DND-41 (cell line): ENCODE measurements at regions not wholly inside any gene's neighbourhood (a gene's known extent, or its start where the extent isn't known, plus 50 kb on each side); places are given as distances from the start of the nearest gene placed in this dataset.

Experiments
- ATAC-seq: fragments of 200-7000 bp; cut with Tn5 transposase; 3 replicates; pipeline ENCODE4 v1.9.1; 2021; ENCODE audit warnings: low read depth; ENCODE audit not compliant: insufficient read depth
- DNase-seq: peaks from one replicate; pipeline ENCODE4 v3.0.0-alpha.2; 2020
- H2AFZ ChIP-seq: 2 replicates; pipeline ENCODE4 v1.6.0; 2012; ENCODE audit warnings: low read depth, low read length
- H3K27ac ChIP-seq: 2 replicates; pipeline ENCODE4 v1.5.1; 2012; ENCODE audit warnings: low read length, inconsistent platforms
- H3K27me3 ChIP-seq: fragments of 200-600 bp; sonication (generic); 2 replicates; pipeline ENCODE4 v1.6.0; 2012; ENCODE audit warnings: low read length, mild to moderate bottlenecking, inconsistent platforms; ENCODE audit not compliant: insufficient read depth, poor library complexity
- H3K36me3 ChIP-seq: 2 replicates; pipeline ENCODE4 v1.5.1; 2012; ENCODE audit warnings: low read length, inconsistent platforms; ENCODE audit not compliant: insufficient read depth
- H3K4me1 ChIP-seq: 2 replicates; pipeline ENCODE4 v1.5.1; 2012; ENCODE audit warnings: mild to moderate bottlenecking, low read length; ENCODE audit not compliant: insufficient read depth
- H3K4me2 ChIP-seq: 2 replicates; pipeline ENCODE4 v1.6.0; 2012; ENCODE audit warnings: mild to moderate bottlenecking, moderate library complexity, low read length, inconsistent platforms; ENCODE audit not compliant: insufficient read depth
- H3K4me3 ChIP-seq, 2 experiments: fragments of 200-600 bp in 1 of 2; shearing (Covaris generic) in 1 of 2; 2 replicates each; pipeline ENCODE4 v1.5.1; 2012 to 2016; ENCODE audit warnings: inconsistent platforms in 2 of 2, low read length in 2 of 2, mild to moderate bottlenecking in 2 of 2, low read depth in 1 of 2, moderate library complexity in 1 of 2
- H3K79me2 ChIP-seq: 2 replicates; pipeline ENCODE4 v1.6.0; 2012; ENCODE audit warnings: low read length, inconsistent platforms; ENCODE audit not compliant: insufficient read depth
- H3K9ac ChIP-seq: 2 replicates; pipeline ENCODE4 v1.6.0; 2012; ENCODE audit warnings: low read depth, mild to moderate bottlenecking, inconsistent platforms, low read length, moderate library complexity
- H3K9me3 ChIP-seq: 2 replicates; pipeline ENCODE4 v1.5.1; 2012; ENCODE audit warnings: low read length, moderate library complexity, mild to moderate bottlenecking, inconsistent platforms; ENCODE audit not compliant: insufficient read depth, severe bottlenecking
- H4K20me1 ChIP-seq: 2 replicates; pipeline ENCODE4 v1.6.0; 2012; ENCODE audit warnings: low read length; ENCODE audit not compliant: insufficient read depth
- CTCF ChIP-seq: IDR thresholded peaks from 2 replicates; pipeline ENCODE4 v1.5.1; 2012; ENCODE audit warnings: borderline replicate concordance, low read length, moderate library complexity, mild to moderate bottlenecking; ENCODE audit not compliant: poor library complexity, severe bottlenecking; ENCODE audit errors: extremely low read depth
- EZH2 ChIP-seq: IDR thresholded peaks from 3 replicates; pipeline ENCODE4 v1.6.1; 2012; ENCODE audit warnings: borderline replicate concordance, low read depth, mild to moderate bottlenecking, moderate library complexity, low read length, inconsistent platforms; ENCODE audit not compliant: severe bottlenecking

GRCh38 chr15:45868109-45868691 lies 233.4 kb downstream of the SQOR start:
- Histone ChIP-seq H3K27ac (no peak overlapping the region), H2AFZ (no peak overlapping the region), H3K36me3 (no peaks in the 10 kb centered on the region), H3K4me1 (no peaks in the 10 kb centered on the region), H3K9me3 (no peaks in the 10 kb centered on the region), H3K9ac (no peak overlapping the region), H3K27me3 (peaks cover 3% of the 10 kb centered on the region), H3K4me3 (no peak overlapping the region), H3K4me2 (no peak overlapping the region), H3K79me2 (no peaks in the 10 kb centered on the region), H4K20me1 (no peaks in the 10 kb centered on the region)
- no peak for ATAC-seq
- no peak for DNase-seq
- TF ChIP-seq CTCF (no peak), EZH2 (no peak)

GRCh38 chr15:45869034-45869668 lies 234.3 kb downstream of the SQOR start:
- Histone ChIP-seq H3K36me3 (no peaks in the 10 kb centered on the region), H3K9me3 (no peaks in the 10 kb centered on the region), H3K79me2 (no peaks in the 10 kb centered on the region), H4K20me1 (no peaks in the 10 kb centered on the region), H3K4me3 (no peak overlapping the region), H2AFZ (no peak overlapping the region), H3K27ac (no peak overlapping the region), H3K4me2 (no peak overlapping the region), H3K27me3 (peaks cover 3% of the 10 kb centered on the region), H3K9ac (no peak overlapping the region), H3K4me1 (no peaks in the 10 kb centered on the region)
- DNase-seq (no peak), ATAC-seq (no peak)
- TF ChIP-seq CTCF, result no peak

DNA sequence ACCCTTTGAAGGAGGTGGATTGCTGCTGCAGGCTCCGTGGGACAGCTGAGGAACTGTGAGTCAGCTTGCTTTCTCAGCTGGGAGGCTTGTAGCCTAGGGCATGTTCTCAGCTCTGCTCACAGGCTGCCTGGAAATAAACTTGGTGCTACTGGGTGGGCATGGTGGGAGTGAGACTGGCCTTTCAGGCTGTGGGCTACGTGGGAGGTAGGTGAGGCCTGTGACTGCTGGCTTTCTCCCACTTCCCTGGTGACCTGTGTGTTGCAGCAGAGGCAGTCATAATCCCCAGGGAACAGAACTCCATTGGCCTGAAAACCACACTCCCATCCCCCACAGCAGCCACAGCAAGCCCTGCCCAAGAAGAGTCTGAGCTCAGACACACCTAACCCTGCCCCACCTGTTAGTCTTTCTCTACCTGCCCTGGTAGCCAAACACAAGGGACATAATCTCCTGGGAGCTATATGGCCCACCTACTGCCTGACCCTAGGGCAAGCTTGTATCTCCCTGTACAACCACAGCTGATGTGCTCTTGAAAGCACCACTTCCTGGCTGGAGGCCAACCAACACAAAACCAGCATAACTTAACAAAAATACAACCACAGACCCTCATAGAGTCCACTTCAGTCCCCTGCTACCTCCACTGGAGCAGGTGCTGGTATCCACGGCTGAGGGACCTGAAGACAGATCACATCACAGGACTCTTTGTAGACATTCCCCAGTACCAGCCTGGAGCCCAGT lies 236.5 kb downstream of the SQOR start:
- H2AFZ ChIP-seq, result no peak overlapping the region
- H3K27ac ChIP-seq, result no peak overlapping the region
- H3K4me2 ChIP-seq, result no peak overlapping the region
- H3K36me3 ChIP-seq, result no peaks in the 10 kb centered on the region
- H3K27me3 ChIP-seq, result no peaks in the 10 kb centered on the region
- TF ChIP-seq EZH2, result no peak
- no peak for TF ChIP-seq CTCF
- H3K9me3 ChIP-seq, result no peaks in the 10 kb centered on the region
- no peaks in the 10 kb centered on the region for H3K79me2 ChIP-seq
- ATAC-seq (no peak), DNase-seq (no peak)
- H4K20me1 ChIP-seq, result no peaks in the 10 kb centered on the region
- no peak overlapping the region for H3K9ac ChIP-seq
- H3K4me1 ChIP-seq, result no peaks in the 10 kb centered on the region
- no peak overlapping the region for H3K4me3 ChIP-seq
